CD4-positive, CD25-positive, alpha-beta regulatory T cell (primary cell): ENCODE measurements at regions not wholly inside any gene's neighbourhood (a gene's known extent, or its start where the extent isn't known, plus 50 kb on each side); places are given as distances from the start of the nearest gene placed in this dataset.

Source experiments
- ATAC-seq, 2 donors: fragments of 150-1000 bp; cut with Tn5 transposase; one replicate each; pipeline ENCODE4 v1.10.0; 2021; ENCODE audit warnings: low read depth in 2 of 2, moderate number of reproducible peaks in 2 of 2, moderate library complexity in 1 of 2
- DNase-seq, 3 donors: peaks; one replicate each; pipeline versions ENCODE4 v3.0.0 to v3.0.0-alpha.2; 2012 to 2022; ENCODE audit warnings: mixed read lengths in 1 of 3
- H3K27ac ChIP-seq: one replicate; pipeline ENCODE4 v1.7.0; 2013; ENCODE audit warnings: mild to moderate bottlenecking, low read length; ENCODE audit not compliant: insufficient read depth, poor library complexity, severe bottlenecking
- H3K27me3 ChIP-seq: one replicate; pipeline ENCODE4 v1.7.0; 2013; ENCODE audit warnings: low read length; ENCODE audit not compliant: control insufficient read depth, insufficient read depth
- H3K36me3 ChIP-seq: one replicate; pipeline ENCODE4 v1.7.0; 2013; ENCODE audit warnings: mild to moderate bottlenecking, low read length, moderate library complexity; ENCODE audit not compliant: control insufficient read depth, insufficient read depth
- H3K4me1 ChIP-seq: 2 replicates; pipeline ENCODE4 v1.7.0; 2013; ENCODE audit warnings: mild to moderate bottlenecking, low read length; ENCODE audit not compliant: insufficient read depth, control insufficient read depth, poor library complexity, severe bottlenecking
- H3K4me3 ChIP-seq: one replicate; pipeline ENCODE4 v1.7.0; 2013; ENCODE audit warnings: low read depth, mild to moderate bottlenecking, low read length, moderate library complexity
- H3K9me3 ChIP-seq, 2 experiments: 1 replicate in 1 of 2; 2 replicates in 1 of 2; pipeline ENCODE4 v1.7.0; 2013; ENCODE audit warnings: low read length in 2 of 2, mild to moderate bottlenecking in 1 of 2, moderate library complexity in 1 of 2; ENCODE audit not compliant: control insufficient read depth in 2 of 2
- H3K27ac Mint-ChIP-seq, 3 donors: one replicate each; pipeline ENCODE4 v1.8.0; 2020 to 2022; ENCODE audit warnings: mild to moderate bottlenecking in 3 of 3, mixed read lengths in 3 of 3, moderate library complexity in 2 of 3
- H3K27me3 Mint-ChIP-seq: one replicate; pipeline ENCODE4 v1.8.0; 2022; ENCODE audit warnings: mild to moderate bottlenecking, mixed read lengths
- H3K36me3 Mint-ChIP-seq: one replicate; pipeline ENCODE4 v1.8.0; 2020; ENCODE audit warnings: mixed read lengths
- H3K4me1 Mint-ChIP-seq, 4 donors: one replicate each; pipeline ENCODE4 v1.8.0; 2020 to 2022; ENCODE audit warnings: mixed read lengths in 4 of 4, mild to moderate bottlenecking in 1 of 4
- H3K4me3 Mint-ChIP-seq, 4 donors: one replicate each; pipeline ENCODE4 v1.8.0; 2020 to 2022; ENCODE audit warnings: mild to moderate bottlenecking in 4 of 4, mixed read lengths in 4 of 4, moderate library complexity in 3 of 4
- H3K9me3 Mint-ChIP-seq, 7 donors: one replicate each; pipeline ENCODE4 v1.8.0; 2020 to 2022; ENCODE audit warnings: mixed read lengths in 7 of 7, mild to moderate bottlenecking in 3 of 7, moderate library complexity in 2 of 7

DNA sequence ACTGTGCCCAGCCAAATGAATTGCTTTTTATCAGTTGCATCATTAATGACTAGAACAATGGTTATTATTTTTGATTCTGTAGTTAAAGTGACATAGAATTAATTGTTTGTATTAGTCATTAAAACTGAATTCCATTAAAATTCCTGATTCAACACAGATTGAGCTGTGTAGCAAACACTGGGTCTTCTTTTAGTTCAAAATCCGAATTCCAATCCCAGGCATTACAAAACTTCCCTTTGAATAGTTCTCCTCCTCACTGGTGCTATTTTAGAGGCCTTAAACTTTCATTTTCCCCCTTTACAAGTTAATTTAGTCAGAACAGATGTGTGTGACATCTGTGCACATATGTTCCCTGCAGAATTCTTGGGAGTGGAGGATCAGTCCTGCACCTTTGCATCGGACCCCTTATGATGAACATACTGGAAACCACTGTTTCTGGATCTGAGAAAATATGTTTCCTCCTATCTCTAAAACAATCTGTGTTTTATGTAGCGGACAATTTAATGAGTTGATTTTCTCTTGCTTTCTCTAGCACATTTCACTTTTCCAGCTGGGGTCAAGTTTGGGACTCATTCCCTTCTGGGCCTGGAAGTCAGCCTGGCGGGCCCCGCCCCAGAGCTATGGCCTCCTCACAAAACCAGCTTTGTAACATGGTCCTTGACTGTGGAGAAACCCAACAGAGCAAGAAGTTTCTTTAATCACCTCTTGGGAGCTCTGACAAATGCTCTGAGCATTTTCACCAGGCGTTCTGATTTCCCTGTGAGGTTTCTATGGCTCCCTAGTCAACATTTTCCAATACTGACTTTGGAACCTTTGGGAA lies 87.9 kb upstream of the MAMDC2 start:
- H3K27ac Mint-ChIP-seq: no peak overlapping the region
- Histone ChIP-seq H3K9me3 (no peaks in the 10 kb centered on the region), H3K27ac (no peak overlapping the region), H3K27me3 (peaks cover 8% of the 10 kb centered on the region), H3K36me3 (no peaks in the 10 kb centered on the region), H3K4me1 (no peaks in the 10 kb centered on the region), H3K4me3 (no peak overlapping the region)
- H3K4me1 Mint-ChIP-seq: no peaks in the 10 kb centered on the region
- DNase-seq: no peak
- H3K4me3 Mint-ChIP-seq: no peak overlapping the region
- no peaks in the 10 kb centered on the region for H3K36me3 Mint-ChIP-seq
- ATAC-seq: no peak
- no peaks in the 10 kb centered on the region for H3K27me3 Mint-ChIP-seq
- H3K9me3 Mint-ChIP-seq: peaks cover 0 to 2% (median 0%) of the 10 kb centered on the region in 7 donors

DNA sequence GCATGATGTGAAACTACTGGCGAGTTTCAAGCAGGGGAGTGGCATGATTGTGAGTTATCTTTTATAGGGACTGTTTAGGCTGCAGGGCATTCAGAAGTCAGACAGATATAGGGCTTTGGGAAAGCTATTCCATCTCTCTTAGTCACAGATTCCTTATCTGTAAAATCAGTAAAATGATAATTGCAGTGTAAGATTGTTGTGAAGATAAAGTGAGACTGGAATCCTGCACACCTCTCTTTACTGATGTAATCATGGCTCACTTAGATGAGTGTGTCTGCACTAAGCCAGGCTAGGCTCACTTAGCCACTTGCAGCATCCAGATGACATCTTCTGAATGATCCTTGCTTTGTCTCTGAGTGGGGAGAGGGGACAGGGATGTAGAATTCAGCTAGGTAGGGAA lies 81.8 kb upstream of the MAMDC2 start:
- no peak for ATAC-seq
- no peak for DNase-seq
- Mint-ChIP-seq H3K36me3 (no peaks in the 10 kb centered on the region), H3K9me3 (peaks cover 0 to 2% (median 0%) of the 10 kb centered on the region in 7 donors), H3K4me3 (no peak overlapping the region), H3K4me1 (no peaks in the 10 kb centered on the region), H3K27me3 (peaks cover 11% of the 10 kb centered on the region), H3K27ac (no peak overlapping the region)
- Histone ChIP-seq H3K27me3 (peaks cover 10% of the 10 kb centered on the region), H3K9me3 (no peaks in the 10 kb centered on the region), H3K4me1 (no peaks in the 10 kb centered on the region), H3K4me3 (no peak overlapping the region), H3K36me3 (no peaks in the 10 kb centered on the region), H3K27ac (no peak overlapping the region)

DNA sequence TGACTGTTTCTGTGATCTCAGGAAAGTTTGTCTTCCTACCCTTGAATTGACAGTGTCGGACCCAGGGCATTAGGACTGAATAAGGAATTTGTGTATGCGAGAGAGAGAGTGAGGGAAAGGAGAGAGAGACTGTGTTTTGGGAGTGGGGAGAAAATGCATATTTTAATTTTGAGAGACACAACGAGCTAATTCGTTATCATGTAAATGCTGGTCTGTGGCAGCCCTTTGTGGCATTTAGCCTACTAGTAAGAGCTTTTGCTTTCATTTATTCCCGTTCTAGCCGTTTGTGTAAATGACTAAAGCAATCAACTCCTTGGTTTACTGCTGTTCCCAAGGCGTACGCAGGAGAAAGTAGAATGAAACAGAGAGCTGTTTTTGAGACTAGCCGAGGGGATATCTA lies 79.8 kb upstream of the MAMDC2 start:
- Histone ChIP-seq H3K36me3 (no peaks in the 10 kb centered on the region), H3K27me3 (peaks cover 10% of the 10 kb centered on the region), H3K27ac (no peak overlapping the region), H3K4me3 (no peak overlapping the region), H3K4me1 (no peaks in the 10 kb centered on the region), H3K9me3 (no peaks in the 10 kb centered on the region)
- DNase-seq: no peak
- H3K4me1 Mint-ChIP-seq: no peaks in the 10 kb centered on the region
- peaks cover 11% of the 10 kb centered on the region for H3K27me3 Mint-ChIP-seq
- ATAC-seq: no peak
- H3K4me3 Mint-ChIP-seq: no peak overlapping the region
- peak overlapping the region in 1 of 3 donors; percentile 39 for H3K27ac Mint-ChIP-seq
- peaks cover 0 to 1% (median 0%) of the 10 kb centered on the region in 7 donors for H3K9me3 Mint-ChIP-seq
- H3K36me3 Mint-ChIP-seq: no peaks in the 10 kb centered on the region

DNA sequence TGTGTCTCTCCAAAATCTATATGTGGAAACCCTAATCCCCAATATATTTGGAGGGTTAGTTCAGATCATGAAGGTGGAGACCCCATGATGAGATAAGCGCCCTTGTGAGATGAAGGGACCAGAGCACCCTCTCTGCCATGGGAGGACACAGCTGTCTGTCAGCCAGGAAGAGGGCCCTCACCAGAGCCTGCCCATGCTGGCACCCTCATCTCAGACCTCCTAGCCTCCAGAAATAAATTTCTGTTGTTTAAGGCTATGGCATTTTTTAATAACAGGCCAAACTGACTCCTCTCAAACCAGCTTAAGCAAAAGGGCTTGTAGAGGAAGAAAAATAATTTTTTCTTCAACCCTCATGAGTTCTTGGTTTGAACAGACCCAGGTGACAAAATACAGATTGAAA lies 79.2 kb upstream of the MAMDC2 start:
- H3K36me3 Mint-ChIP-seq: no peaks in the 10 kb centered on the region

DNA sequence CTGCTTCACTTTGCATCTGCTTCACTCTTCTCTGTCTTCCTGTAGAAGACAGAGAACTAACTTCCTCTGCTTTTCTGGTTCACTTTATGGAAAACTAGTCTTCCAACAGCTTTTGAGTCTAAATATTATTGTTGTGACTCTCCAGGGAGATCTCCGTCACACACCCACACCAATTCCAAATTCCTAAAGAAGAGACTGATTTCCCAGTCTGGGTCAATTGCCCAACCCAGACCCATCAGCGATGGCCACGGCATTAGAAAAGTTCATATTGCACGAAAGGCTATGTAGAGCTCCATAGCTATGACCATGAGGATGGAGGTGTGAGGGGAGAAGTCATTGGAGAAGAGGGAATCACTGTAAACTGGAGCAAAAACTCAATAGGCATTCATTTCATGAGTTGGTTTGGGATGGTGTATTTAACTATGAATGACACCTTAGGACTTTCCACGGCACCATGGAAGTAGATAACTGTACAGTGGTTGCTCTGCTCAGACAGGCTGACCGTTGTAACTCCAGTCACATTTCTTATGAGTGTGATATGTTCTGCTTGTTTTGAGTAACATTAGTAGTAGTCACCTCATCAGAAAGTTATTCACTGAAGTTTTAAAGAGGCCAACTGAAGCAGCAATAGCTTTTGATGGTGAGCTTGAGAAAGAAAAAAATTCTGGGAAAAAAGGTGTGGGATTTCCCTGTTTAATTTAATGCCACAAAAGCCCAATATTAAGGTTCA lies 78.1 kb upstream of the MAMDC2 start:
- DNase-seq (no peak), ATAC-seq (no peak)
- H3K4me3 ChIP-seq: no peak overlapping the region
- Mint-ChIP-seq H3K27ac (no peak overlapping the region), H3K4me1 (no peaks in the 10 kb centered on the region), H3K36me3 (no peaks in the 10 kb centered on the region), H3K4me3 (no peak overlapping the region), H3K27me3 (peaks cover 16% of the 10 kb centered on the region), H3K9me3 (peaks cover 0 to 1% (median 0%) of the 10 kb centered on the region in 7 donors)
- no peaks in the 10 kb centered on the region for H3K9me3 ChIP-seq
- no peaks in the 10 kb centered on the region for H3K4me1 ChIP-seq
- H3K36me3 ChIP-seq: no peaks in the 10 kb centered on the region
- peaks cover 5% of the 10 kb centered on the region for H3K27me3 ChIP-seq
- no peak overlapping the region for H3K27ac ChIP-seq

More for the DNA sequence above, 79.2 kb upstream of the MAMDC2 start:
- Histone ChIP-seq H3K4me3 (no peak overlapping the region), H3K4me1 (no peaks in the 10 kb centered on the region), H3K9me3 (no peaks in the 10 kb centered on the region), H3K36me3 (no peaks in the 10 kb centered on the region), H3K27me3 (peaks cover 10% of the 10 kb centered on the region), H3K27ac (no peak overlapping the region)
- Mint-ChIP-seq H3K9me3 (peaks cover 0 to 1% (median 0%) of the 10 kb centered on the region in 7 donors), H3K27ac (no peak overlapping the region), H3K4me1 (no peaks in the 10 kb centered on the region), H3K27me3 (peaks cover 11% of the 10 kb centered on the region), H3K4me3 (no peak overlapping the region)
- DNase-seq: no peak
- no peak for ATAC-seq

DNA sequence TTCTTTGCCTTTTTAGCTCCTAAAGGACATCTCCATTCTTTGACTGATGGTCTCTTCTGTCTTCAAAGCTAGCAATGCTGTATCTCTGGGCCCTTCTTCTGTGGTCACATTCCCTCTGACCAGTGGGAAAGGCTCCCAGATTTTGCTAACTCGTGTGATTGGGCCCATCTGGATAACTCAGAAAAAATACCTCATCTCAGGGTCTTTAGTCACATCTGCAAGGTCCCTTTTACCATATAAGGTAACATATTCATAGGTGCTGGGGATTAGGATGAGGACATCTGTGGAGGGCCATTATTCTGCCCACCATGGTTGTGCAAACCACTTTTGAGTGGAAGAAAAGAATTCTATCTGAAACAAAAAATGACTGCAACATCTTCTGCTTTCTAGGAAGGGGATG lies 76.3 kb upstream of the MAMDC2 start:
- peaks cover 4% of the 10 kb centered on the region for H3K27me3 ChIP-seq
- no peak overlapping the region for H3K27ac ChIP-seq
- H3K27ac Mint-ChIP-seq: no peak overlapping the region
- no peaks in the 10 kb centered on the region for H3K4me1 Mint-ChIP-seq
- H3K4me1 ChIP-seq: no peaks in the 10 kb centered on the region
- no peak overlapping the region for H3K4me3 ChIP-seq
- ATAC-seq: no peak
- no peaks in the 10 kb centered on the region for H3K9me3 ChIP-seq
- DNase-seq: no peak
- H3K9me3 Mint-ChIP-seq: no peaks in the 10 kb centered on the region
- H3K36me3 Mint-ChIP-seq: no peaks in the 10 kb centered on the region
- H3K36me3 ChIP-seq: no peaks in the 10 kb centered on the region
- peaks cover 10% of the 10 kb centered on the region for H3K27me3 Mint-ChIP-seq
- no peak overlapping the region for H3K4me3 Mint-ChIP-seq

DNA sequence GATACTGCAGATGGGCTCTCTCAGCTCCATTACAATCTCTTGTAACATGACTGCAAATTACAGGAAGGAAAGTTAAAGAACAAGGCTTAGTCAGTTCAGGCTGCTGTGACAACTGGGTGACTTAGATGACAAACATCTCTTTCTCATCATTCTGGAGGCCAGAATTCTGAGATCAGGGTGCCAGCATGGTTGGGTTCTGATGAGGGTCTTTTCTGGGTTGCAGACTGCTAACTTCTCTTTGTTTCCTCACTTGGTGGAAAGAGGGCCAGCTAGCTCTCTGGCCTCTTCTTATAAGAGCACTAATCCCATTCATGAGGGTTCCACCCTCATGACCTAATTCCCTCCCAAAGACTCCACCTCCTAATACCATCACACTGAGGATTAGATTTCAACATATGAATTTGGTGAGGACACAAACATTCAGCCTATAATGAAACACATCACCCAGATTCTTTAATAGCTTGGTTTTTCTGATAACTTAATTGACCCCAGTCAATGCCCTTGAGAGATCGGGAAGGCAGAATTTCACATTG lies 73.6 kb upstream of the MAMDC2 start:
- Histone ChIP-seq H3K36me3 (no peaks in the 10 kb centered on the region), H3K9me3 (no peaks in the 10 kb centered on the region), H3K4me3 (no peak overlapping the region), H3K27me3 (no peaks in the 10 kb centered on the region), H3K4me1 (no peaks in the 10 kb centered on the region), H3K27ac (no peak overlapping the region)
- Mint-ChIP-seq H3K27ac (no peak overlapping the region), H3K4me1 (no peaks in the 10 kb centered on the region), H3K9me3 (peaks cover 0 to 2% (median 0%) of the 10 kb centered on the region in 7 donors), H3K4me3 (no peak overlapping the region), H3K36me3 (no peaks in the 10 kb centered on the region), H3K27me3 (peaks cover 13% of the 10 kb centered on the region)
- DNase-seq (no peak), ATAC-seq (no peak)
